Neural progenitor cell (in vitro differentiated cells): ENCODE measurements at regions not wholly inside any gene's neighbourhood (a gene's known extent, or its start where the extent isn't known, plus 50 kb on each side); places are given as distances from the start of the nearest gene placed in this dataset.

Source experiments
- DNase-seq: peaks from one replicate; pipeline ENCODE4 v3.0.0-alpha.2; 2016; ENCODE audit warnings: low spot score
- H2AFZ ChIP-seq: fragments of 200-600 bp; sonication (generic); replicated peaks from 2 replicates; pipeline ENCODE4 v1.6.1; 2016; ENCODE audit warnings: antibody characterized with exemption
- H3F3A ChIP-seq: fragments of 200-600 bp; sonication (generic); 2 replicates; pipeline ENCODE4 v1.6.1; 2016; ENCODE audit warnings: antibody characterized with exemption, low read depth
- H3K27ac ChIP-seq: fragments of 200-600 bp; sonication (generic); 2 replicates; pipeline ENCODE4 v1.5.1; 2016; ENCODE audit warnings: mild to moderate bottlenecking
- H3K27me3 ChIP-seq: fragments of 200-600 bp; sonication (generic); 2 replicates; pipeline ENCODE4 v1.6.1; 2016; ENCODE audit warnings: mild to moderate bottlenecking, moderate library complexity
- H3K36me3 ChIP-seq: fragments of 200-600 bp; sonication (generic); 2 replicates; pipeline ENCODE4 v1.5.1; 2016
- H3K4me1 ChIP-seq: fragments of 200-600 bp; sonication (generic); 2 replicates; pipeline ENCODE4 v1.6.1; 2016; ENCODE audit warnings: mixed run types
- H3K4me2 ChIP-seq: fragments of 200-600 bp; sonication (generic); 2 replicates; pipeline ENCODE4 v1.6.1; 2016
- H3K4me3 ChIP-seq: fragments of 200-600 bp; sonication (generic); 2 replicates; pipeline ENCODE4 v1.5.1; 2016
- H3K79me2 ChIP-seq: fragments of 200-600 bp; sonication (generic); 2 replicates; pipeline ENCODE4 v1.6.1; 2016; ENCODE audit warnings: low read depth
- H3K9ac ChIP-seq: fragments of 200-600 bp; sonication (generic); 2 replicates; pipeline ENCODE4 v1.6.1; 2016
- H3K9me3 ChIP-seq: fragments of 200-600 bp; sonication (generic); 2 replicates; pipeline ENCODE4 v1.5.1; 2016; ENCODE audit warnings: low read depth
- H4K20me1 ChIP-seq: fragments of 200-600 bp; sonication (generic); 2 replicates; pipeline ENCODE4 v1.6.1; 2016; ENCODE audit warnings: low read depth
- H3K27ac Mint-ChIP-seq: 3 replicates; pipeline ENCODE4 v1.8.0; 2021; ENCODE audit warnings: mixed read lengths
- H3K27me3 Mint-ChIP-seq: 2 replicates; pipeline ENCODE4 v1.8.0; 2022; ENCODE audit warnings: low read depth, mild to moderate bottlenecking, inconsistent platforms, moderate library complexity, mixed read lengths; ENCODE audit not compliant: insufficient read depth
- H3K36me3 Mint-ChIP-seq: 3 replicates; pipeline ENCODE4 v1.8.0; 2021; ENCODE audit warnings: mixed read lengths
- H3K4me1 Mint-ChIP-seq: 3 replicates; pipeline ENCODE4 v1.8.0; 2021; ENCODE audit warnings: mixed read lengths
- H3K4me3 Mint-ChIP-seq: 3 replicates; pipeline ENCODE4 v1.8.0; 2021; ENCODE audit warnings: mild to moderate bottlenecking, moderate library complexity, mixed read lengths
- H3K9me3 Mint-ChIP-seq: 3 replicates; pipeline ENCODE4 v1.8.0; 2020; ENCODE audit warnings: mixed read lengths
- CTCF ChIP-seq: fragments of 200-600 bp; sonication (generic); IDR thresholded peaks from 2 replicates; pipeline ENCODE4 v1.5.1; 2017; ENCODE audit warnings: antibody characterized with exemption, mild to moderate bottlenecking
- EZH2 ChIP-seq: fragments of 200-600 bp; sonication (generic); IDR thresholded peaks from 2 replicates; pipeline ENCODE4 v1.6.1; 2017; ENCODE audit warnings: antibody characterized with exemption, mild to moderate bottlenecking, moderate library complexity
- EZH2phosphoT487 ChIP-seq: fragments of 200-600 bp; sonication (generic); IDR thresholded peaks from 2 replicates; pipeline ENCODE4 v1.6.1; 2017; ENCODE audit warnings: antibody characterized with exemption

- Histone ChIP-seq H3K9ac (no peak overlapping the region), H3K27me3 (no peaks in the 10 kb centered on the region), H3K4me2 (no peak overlapping the region), H3K27ac (no peak overlapping the region), H2AFZ (no peak overlapping the region), H3K4me1 (no peaks in the 10 kb centered on the region), H3K9me3 (no peaks in the 10 kb centered on the region), H3F3A (no peaks in the 10 kb centered on the region), H3K79me2 (no peaks in the 10 kb centered on the region), H3K4me3 (no peak overlapping the region), H3K36me3 (no peaks in the 10 kb centered on the region), H4K20me1 (no peaks in the 10 kb centered on the region)
- TF ChIP-seq EZH2phosphoT487 (no peak), EZH2 (no peak), CTCF (no peak)
- Mint-ChIP-seq H3K27me3 (peaks cover 4% of the 10 kb centered on the region), H3K9me3 (no peaks in the 10 kb centered on the region), H3K27ac (no peak overlapping the region), H3K36me3 (no peaks in the 10 kb centered on the region), H3K4me1 (no peaks in the 10 kb centered on the region), H3K4me3 (no peak overlapping the region)
- no peak for DNase-seq
These were observed 487.0 kb downstream of the HAPSTR1 start for GRCh38 chr16:9578459-9578858.

GRCh38 chr16:9580025-9580424, 488.6 kb downstream of the HAPSTR1 start:
- Histone ChIP-seq H3K4me1 (no peaks in the 10 kb centered on the region), H3K9me3 (no peaks in the 10 kb centered on the region), H3K79me2 (no peaks in the 10 kb centered on the region), H3K9ac (no peak overlapping the region), H3K36me3 (no peaks in the 10 kb centered on the region), H2AFZ (no peak overlapping the region), H3K27me3 (no peaks in the 10 kb centered on the region), H3F3A (no peaks in the 10 kb centered on the region), H4K20me1 (no peaks in the 10 kb centered on the region), H3K27ac (no peak overlapping the region), H3K4me2 (no peak overlapping the region), H3K4me3 (no peak overlapping the region)
- TF ChIP-seq CTCF: no peak
- no peak for TF ChIP-seq EZH2phosphoT487
- no peak for TF ChIP-seq EZH2
- Mint-ChIP-seq H3K27me3 (peaks cover 4% of the 10 kb centered on the region), H3K4me3 (no peak overlapping the region), H3K36me3 (no peaks in the 10 kb centered on the region), H3K27ac (no peak overlapping the region), H3K9me3 (peaks cover 3% of the 10 kb centered on the region), H3K4me1 (no peaks in the 10 kb centered on the region)
- no peak for DNase-seq

GRCh38 chr16:9593440-9593839, 502.0 kb downstream of the HAPSTR1 start:
- Histone ChIP-seq H2AFZ (no peak overlapping the region), H3F3A (no peaks in the 10 kb centered on the region), H3K27ac (no peak overlapping the region), H3K9ac (no peak overlapping the region), H3K27me3 (no peaks in the 10 kb centered on the region), H3K4me3 (no peak overlapping the region), H3K9me3 (no peaks in the 10 kb centered on the region), H3K79me2 (no peaks in the 10 kb centered on the region), H3K4me2 (no peak overlapping the region), H3K4me1 (peaks cover 9% of the 10 kb centered on the region), H4K20me1 (no peaks in the 10 kb centered on the region), H3K36me3 (no peaks in the 10 kb centered on the region)
- DNase-seq: no peak
- H3K27ac Mint-ChIP-seq: no peak overlapping the region
- TF ChIP-seq EZH2phosphoT487 (no peak), CTCF (no peak), EZH2 (no peak)
- H3K36me3 Mint-ChIP-seq: no peaks in the 10 kb centered on the region
- no peaks in the 10 kb centered on the region for H3K9me3 Mint-ChIP-seq
- no peak overlapping the region for H3K4me3 Mint-ChIP-seq
- peaks cover 4% of the 10 kb centered on the region for H3K4me1 Mint-ChIP-seq
- H3K27me3 Mint-ChIP-seq: peaks cover 6% of the 10 kb centered on the region

GRCh38 chr16:9594047-9594446, 502.6 kb downstream of the HAPSTR1 start:
- H3K27ac Mint-ChIP-seq: no peak overlapping the region
- Histone ChIP-seq H3K27me3 (no peaks in the 10 kb centered on the region), H3F3A (no peaks in the 10 kb centered on the region), H3K4me2 (no peak overlapping the region), H2AFZ (no peak overlapping the region), H3K9me3 (no peaks in the 10 kb centered on the region), H3K36me3 (no peaks in the 10 kb centered on the region), H3K4me3 (no peak overlapping the region), H3K27ac (no peak overlapping the region), H4K20me1 (no peaks in the 10 kb centered on the region), H3K9ac (no peak overlapping the region), H3K4me1 (peaks cover 9% of the 10 kb centered on the region), H3K79me2 (no peaks in the 10 kb centered on the region)
- peaks cover 6% of the 10 kb centered on the region for H3K27me3 Mint-ChIP-seq
- H3K4me3 Mint-ChIP-seq: no peak overlapping the region
- DNase-seq: no peak
- no peaks in the 10 kb centered on the region for H3K9me3 Mint-ChIP-seq
- H3K4me1 Mint-ChIP-seq: peaks cover 4% of the 10 kb centered on the region
- TF ChIP-seq EZH2phosphoT487 (no peak), EZH2 (no peak), CTCF (no peak)
- H3K36me3 Mint-ChIP-seq: no peaks in the 10 kb centered on the region
